Breast epithelium (tissue), 4 donors: ENCODE measurements at regions not wholly inside any gene's neighbourhood (a gene's known extent, or its start where the extent isn't known, plus 50 kb on each side); places are given as distances from the start of the nearest gene placed in this dataset.

ENCODE experiments used
- DNase-seq, 2 donors: peaks; one replicate each; pipeline ENCODE4 v3.0.0-alpha.2; 2019; ENCODE audit warnings: low spot score in 2 of 2
- H3K27ac ChIP-seq, 2 donors: fragments of 200-600 bp; sonication (generic) in 1 of 2; one replicate each; pipeline ENCODE4 v1.5.1; 2016 to 2019; ENCODE audit warnings: mild to moderate bottlenecking in 1 of 2
- H3K27me3 ChIP-seq, 2 donors: fragments of 200-600 bp; sonication (generic) in 1 of 2; one replicate each; pipeline versions ENCODE4 v1.5.1 to v1.6.0; 2017 to 2019; ENCODE audit warnings: control low read depth in 1 of 2, mild to moderate bottlenecking in 1 of 2
- H3K36me3 ChIP-seq: fragments of 200-600 bp; one replicate; pipeline ENCODE4 v1.5.1; 2019
- H3K4me1 ChIP-seq, 2 donors: fragments of 200-600 bp; sonication (generic); one replicate each; pipeline ENCODE4 v1.5.1; 2016 to 2019; ENCODE audit warnings: control low read depth in 1 of 2
- H3K4me3 ChIP-seq, 3 donors: fragments of 200-600 bp; sonication (generic); 1 replicate in 2 of 3; 2 replicates in 1 of 3; pipeline ENCODE4 v1.5.1; 2016 to 2019; ENCODE audit warnings: mild to moderate bottlenecking in 3 of 3, moderate library complexity in 2 of 3
- H3K9me3 ChIP-seq, 2 donors: fragments of 200-600 bp; sonication (generic) in 1 of 2; one replicate each; pipeline ENCODE4 v1.5.1; 2016 to 2019; ENCODE audit warnings: control low read depth in 1 of 2
- CTCF ChIP-seq, 3 donors: fragments of 450-650 bp; IDR thresholded peaks; one replicate each; pipeline ENCODE4 v1.5.1; 2016 to 2017; ENCODE audit warnings: antibody characterized with exemption in 3 of 3, mild to moderate bottlenecking in 3 of 3, moderate library complexity in 3 of 3
- POLR2A ChIP-seq: fragments of 450-650 bp; IDR thresholded peaks from one replicate; pipeline ENCODE4 v1.6.1; 2016; ENCODE audit warnings: antibody characterized with exemption, mild to moderate bottlenecking, moderate library complexity
- POLR2AphosphoS5 ChIP-seq, 3 donors: sonication (generic); formaldehyde crosslinking; IDR thresholded peaks; one replicate each; pipeline ENCODE4 v1.6.1; 2017; ENCODE audit warnings: antibody characterized with exemption in 3 of 3
- intact Hi-C: fragments of 100-400 bp; cut with DNase I; formaldehyde crosslinking; loops from one replicate; pipeline ENCODE4 v1.15.1; 2023; ENCODE audit warnings: low total_unique reads

- TF ChIP-seq CTCF (IDR thresholded peaks at IDR 0.05): no peak
- no peak for TF ChIP-seq POLR2A
- TF ChIP-seq POLR2AphosphoS5 (IDR thresholded peaks at IDR 0.05): no peak
- Histone ChIP-seq H3K9me3 (no peaks in the 10 kb centered on the region), H3K27me3 (no peaks in the 10 kb centered on the region), H3K36me3 (no peaks in the 10 kb centered on the region), H3K4me1 (peaks cover 0 to 23% of the 10 kb centered on the region in 2 donors), H3K4me3 (peak overlapping the region in 2 of 3 donors; percentile 39 to 52), H3K27ac (peak overlapping the region; percentile 86 to 89)
- DNase-seq: peak in 1 of 2 donors; percentile 29
- intact Hi-C loops: no loop called here
Observed at GRCh38 chr5:125411744-125412560, 665.5 kb upstream of the ZNF608 start.

- Histone ChIP-seq H3K27me3 (no peaks in the 10 kb centered on the region), H3K9me3 (no peaks in the 10 kb centered on the region), H3K36me3 (no peaks in the 10 kb centered on the region), H3K4me3 (peak overlapping the region in 2 of 3 donors; percentile 39 to 52), H3K4me1 (peaks cover 0 to 23% of the 10 kb centered on the region in 2 donors), H3K27ac (peak overlapping the region; percentile 86 to 89)
- TF ChIP-seq POLR2A: no peak
- TF ChIP-seq CTCF (IDR thresholded peaks at IDR 0.05): no peak
- peak; percentile 31 to 44 (median 43) for TF ChIP-seq POLR2AphosphoS5 (IDR thresholded peaks at IDR 0.05)
- peak; percentile 55 to 74 for DNase-seq
- intact Hi-C loops: no loop called here
Observed at GRCh38 chr5:125412561-125413495, 666.4 kb upstream of the ZNF608 start.

GRCh38 chr5:125413496-125414274 is 667.2 kb upstream of the ZNF608 start:
- TF ChIP-seq POLR2AphosphoS5 (IDR thresholded peaks at IDR 0.05) (no peak), POLR2A (no peak), CTCF (IDR thresholded peaks at IDR 0.05) (no peak)
- Histone ChIP-seq H3K36me3 (no peaks in the 10 kb centered on the region), H3K27me3 (no peaks in the 10 kb centered on the region), H3K27ac (no peak overlapping the region), H3K4me1 (peaks cover 0 to 23% of the 10 kb centered on the region in 2 donors), H3K9me3 (no peaks in the 10 kb centered on the region), H3K4me3 (no peak overlapping the region)
- DNase-seq: no peak
- intact Hi-C loops: no loop called here

- no peak overlapping the region for H3K4me3 ChIP-seq
- intact Hi-C loops: no loop called here
- no peaks in the 10 kb centered on the region for H3K9me3 ChIP-seq
- H3K4me1 ChIP-seq: peaks cover 0 to 23% of the 10 kb centered on the region in 2 donors
- no peaks in the 10 kb centered on the region for H3K36me3 ChIP-seq
- H3K27me3 ChIP-seq: no peaks in the 10 kb centered on the region
- no peak for DNase-seq
- no peak overlapping the region for H3K27ac ChIP-seq
- TF ChIP-seq POLR2A (no peak), CTCF (IDR thresholded peaks at IDR 0.05) (no peak), POLR2AphosphoS5 (IDR thresholded peaks at IDR 0.05) (no peak)
Observed at GRCh38 chr5:125415126-125415525, 668.7 kb upstream of the ZNF608 start.
